GM23338 (cell line): ENCODE measurements at regions not wholly inside any gene's neighbourhood (a gene's known extent, or its start where the extent isn't known, plus 50 kb on each side); places are given as distances from the start of the nearest gene placed in this dataset.

Source experiments
- EZH2 ChIP-seq: fragments of 200-600 bp; sonication (generic); IDR thresholded peaks from one replicate; pipeline ENCODE4 v1.8.0; 2017; ENCODE audit warnings: antibody characterized with exemption, mild to moderate bottlenecking, low read depth; ENCODE audit not compliant: unreplicated experiment
- TF ChIP-seq, protein P1 (sequence below), 2 experiments: fragments of 200-600 bp in 1 of 2; sonication (generic) in 1 of 2; conservative IDR thresholded peaks; 2 replicates each; pipeline versions ENCODE4 v1.5.1 to v1.6.1; 2016 to 2017; ENCODE audit warnings: antibody characterized with exemption in 2 of 2, low read depth in 2 of 2, mild to moderate bottlenecking in 2 of 2, moderate library complexity in 1 of 2

DNA sequence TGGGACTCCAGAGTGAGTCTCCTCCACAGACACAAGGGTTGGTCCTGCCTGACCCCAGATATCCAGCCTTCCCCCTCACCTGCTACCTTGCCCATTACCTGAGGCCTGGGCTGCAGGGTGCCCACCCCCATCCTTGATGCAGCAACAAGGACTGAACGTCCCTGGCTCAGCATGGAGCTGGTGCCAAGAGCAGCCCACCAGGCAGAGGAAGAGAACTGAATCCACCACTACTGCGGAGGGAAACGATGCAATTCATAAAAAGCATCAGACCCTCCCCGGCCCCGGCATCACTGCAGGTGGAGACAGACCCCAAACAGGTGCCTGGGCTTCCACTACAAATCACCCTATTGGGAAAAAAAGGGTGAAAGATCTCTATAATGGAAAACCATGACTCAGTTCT is 131.0 kb upstream of the TNRC6C start:
- TF ChIP-seq, protein P1, sequence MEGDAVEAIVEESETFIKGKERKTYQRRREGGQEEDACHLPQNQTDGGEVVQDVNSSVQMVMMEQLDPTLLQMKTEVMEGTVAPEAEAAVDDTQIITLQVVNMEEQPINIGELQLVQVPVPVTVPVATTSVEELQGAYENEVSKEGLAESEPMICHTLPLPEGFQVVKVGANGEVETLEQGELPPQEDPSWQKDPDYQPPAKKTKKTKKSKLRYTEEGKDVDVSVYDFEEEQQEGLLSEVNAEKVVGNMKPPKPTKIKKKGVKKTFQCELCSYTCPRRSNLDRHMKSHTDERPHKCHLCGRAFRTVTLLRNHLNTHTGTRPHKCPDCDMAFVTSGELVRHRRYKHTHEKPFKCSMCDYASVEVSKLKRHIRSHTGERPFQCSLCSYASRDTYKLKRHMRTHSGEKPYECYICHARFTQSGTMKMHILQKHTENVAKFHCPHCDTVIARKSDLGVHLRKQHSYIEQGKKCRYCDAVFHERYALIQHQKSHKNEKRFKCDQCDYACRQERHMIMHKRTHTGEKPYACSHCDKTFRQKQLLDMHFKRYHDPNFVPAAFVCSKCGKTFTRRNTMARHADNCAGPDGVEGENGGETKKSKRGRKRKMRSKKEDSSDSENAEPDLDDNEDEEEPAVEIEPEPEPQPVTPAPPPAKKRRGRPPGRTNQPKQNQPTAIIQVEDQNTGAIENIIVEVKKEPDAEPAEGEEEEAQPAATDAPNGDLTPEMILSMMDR (conservative IDR thresholded peaks at IDR 0.05; ENCODE audit: low read depth in 2 of 2), result no peak
- no peak for TF ChIP-seq EZH2
